Effector memory CD8-positive, alpha-beta T cell (primary cell): ENCODE measurements at regions not wholly inside any gene's neighbourhood (a gene's known extent, or its start where the extent isn't known, plus 50 kb on each side); places are given as distances from the start of the nearest gene placed in this dataset.

Experiments
- ATAC-seq: fragments of 150-1000 bp; cut with Tn5 transposase; replicated peaks from 2 replicates; pipeline ENCODE4 v1.10.0; 2021; ENCODE audit warnings: mild to moderate bottlenecking, moderate library complexity
- DNase-seq, 3 experiments: peaks; one replicate each; pipeline ENCODE4 v3.0.0; 2021
- H3K27ac Mint-ChIP-seq, 2 donors: one replicate each; pipeline ENCODE4 v1.8.0; 2022; ENCODE audit warnings: mild to moderate bottlenecking in 2 of 2, mixed read lengths in 2 of 2, moderate library complexity in 2 of 2
- H3K27me3 Mint-ChIP-seq, 2 donors: one replicate each; pipeline ENCODE4 v1.8.0; 2022; ENCODE audit warnings: mixed read lengths in 2 of 2
- H3K36me3 Mint-ChIP-seq: one replicate; pipeline ENCODE4 v1.8.0; 2022; ENCODE audit warnings: mild to moderate bottlenecking, moderate library complexity, mixed read lengths; ENCODE audit not compliant: insufficient read depth
- H3K4me1 Mint-ChIP-seq, 2 donors: one replicate each; pipeline ENCODE4 v1.8.0; 2022; ENCODE audit warnings: low read depth in 2 of 2, mixed read lengths in 2 of 2
- H3K4me3 Mint-ChIP-seq, 2 donors: one replicate each; pipeline ENCODE4 v1.8.0; 2022; ENCODE audit warnings: mild to moderate bottlenecking in 2 of 2, mixed read lengths in 2 of 2, moderate library complexity in 2 of 2
- H3K9me3 Mint-ChIP-seq, 2 donors: one replicate each; pipeline ENCODE4 v1.8.0; 2022; ENCODE audit warnings: mixed read lengths in 2 of 2

GRCh38 chr14:42710071-42710470 is 1103.4 kb downstream of the LRFN5 start:
- Mint-ChIP-seq H3K27ac (no peak overlapping the region), H3K36me3 (peaks cover 3% of the 10 kb centered on the region), H3K9me3 (peaks cover 0 to 4% of the 10 kb centered on the region in 2 donors), H3K27me3 (no peaks in the 10 kb centered on the region), H3K4me3 (no peak overlapping the region), H3K4me1 (no peaks in the 10 kb centered on the region)
- no peak for DNase-seq
- ATAC-seq: no peak

- ATAC-seq (no peak), DNase-seq (no peak)
- Mint-ChIP-seq H3K27me3 (no peaks in the 10 kb centered on the region), H3K4me1 (no peaks in the 10 kb centered on the region), H3K36me3 (peaks cover 3% of the 10 kb centered on the region), H3K9me3 (peaks cover 4 to 9% of the 10 kb centered on the region in 2 donors), H3K27ac (no peak overlapping the region), H3K4me3 (no peak overlapping the region)
These were observed 1096.8 kb downstream of the LRFN5 start for GRCh38 chr14:42703501-42703900.

GRCh38 chr14:42687421-42687820 is 1080.7 kb downstream of the LRFN5 start:
- no peak for DNase-seq
- H3K27ac Mint-ChIP-seq: no peak overlapping the region
- H3K27me3 Mint-ChIP-seq: no peaks in the 10 kb centered on the region
- H3K36me3 Mint-ChIP-seq: no peaks in the 10 kb centered on the region
- no peak for ATAC-seq
- no peak overlapping the region for H3K4me3 Mint-ChIP-seq
- no peaks in the 10 kb centered on the region for H3K4me1 Mint-ChIP-seq
- H3K9me3 Mint-ChIP-seq: peaks cover 15 to 16% of the 10 kb centered on the region in 2 donors

GRCh38 chr14:42683707-42684106 is 1077.0 kb downstream of the LRFN5 start:
- H3K4me3 Mint-ChIP-seq: no peak overlapping the region
- DNase-seq: no peak
- ATAC-seq: no peak
- no peaks in the 10 kb centered on the region for H3K4me1 Mint-ChIP-seq
- H3K9me3 Mint-ChIP-seq: peaks cover 6 to 8% of the 10 kb centered on the region in 2 donors
- H3K27me3 Mint-ChIP-seq: no peaks in the 10 kb centered on the region
- H3K27ac Mint-ChIP-seq: no peak overlapping the region
- no peaks in the 10 kb centered on the region for H3K36me3 Mint-ChIP-seq

- Mint-ChIP-seq H3K9me3 (peaks cover 9 to 21% of the 10 kb centered on the region in 2 donors), H3K27me3 (no peaks in the 10 kb centered on the region), H3K27ac (no peak overlapping the region), H3K4me3 (no peak overlapping the region), H3K36me3 (no peaks in the 10 kb centered on the region), H3K4me1 (no peaks in the 10 kb centered on the region)
- ATAC-seq (no peak), DNase-seq (no peak)
These were observed 1070.0 kb downstream of the LRFN5 start for GRCh38 chr14:42676636-42677035.

- Mint-ChIP-seq H3K27me3 (no peaks in the 10 kb centered on the region), H3K9me3 (peaks cover 11 to 21% of the 10 kb centered on the region in 2 donors), H3K27ac (no peak overlapping the region), H3K36me3 (no peaks in the 10 kb centered on the region), H3K4me3 (no peak overlapping the region), H3K4me1 (no peaks in the 10 kb centered on the region)
- ATAC-seq (no peak), DNase-seq (no peak)
These were observed 1067.3 kb downstream of the LRFN5 start for GRCh38 chr14:42673963-42674362.

- H3K27me3 Mint-ChIP-seq: no peaks in the 10 kb centered on the region
These were observed 1065.0 kb downstream of the LRFN5 start for GRCh38 chr14:42671636-42672035.

GRCh38 chr14:42665083-42665482 is 1058.4 kb downstream of the LRFN5 start:
- peaks cover 5 to 9% of the 10 kb centered on the region in 2 donors for H3K9me3 Mint-ChIP-seq
- no peak for ATAC-seq
- no peaks in the 10 kb centered on the region for H3K4me1 Mint-ChIP-seq
- no peak overlapping the region for H3K27ac Mint-ChIP-seq
- no peak overlapping the region for H3K4me3 Mint-ChIP-seq
- H3K36me3 Mint-ChIP-seq: no peaks in the 10 kb centered on the region
- DNase-seq: no peak
- no peaks in the 10 kb centered on the region for H3K27me3 Mint-ChIP-seq

More at GRCh38 chr14:42671636-42672035, 1065.0 kb downstream of the LRFN5 start:
- ATAC-seq: no peak
- Mint-ChIP-seq H3K27ac (no peak overlapping the region), H3K4me3 (no peak overlapping the region), H3K4me1 (no peaks in the 10 kb centered on the region), H3K36me3 (no peaks in the 10 kb centered on the region), H3K9me3 (peaks cover 11 to 20% of the 10 kb centered on the region in 2 donors)
- no peak for DNase-seq

- DNase-seq (no peak), ATAC-seq (no peak)
- H3K36me3 Mint-ChIP-seq: no peaks in the 10 kb centered on the region
- H3K27ac Mint-ChIP-seq: no peak overlapping the region
- H3K27me3 Mint-ChIP-seq: no peaks in the 10 kb centered on the region
- H3K9me3 Mint-ChIP-seq: peaks cover 7 to 9% of the 10 kb centered on the region in 2 donors
- H3K4me3 Mint-ChIP-seq: no peak overlapping the region
- no peaks in the 10 kb centered on the region for H3K4me1 Mint-ChIP-seq
These were observed 1057.5 kb downstream of the LRFN5 start for GRCh38 chr14:42664190-42664589.

- Mint-ChIP-seq H3K9me3 (peaks cover 6 to 12% of the 10 kb centered on the region in 2 donors), H3K27ac (no peak overlapping the region), H3K4me3 (no peak overlapping the region), H3K36me3 (no peaks in the 10 kb centered on the region), H3K4me1 (no peaks in the 10 kb centered on the region), H3K27me3 (no peaks in the 10 kb centered on the region)
- no peak for DNase-seq
- ATAC-seq: no peak
These were observed 1048.0 kb downstream of the LRFN5 start for GRCh38 chr14:42654707-42655106.

GRCh38 chr14:42642787-42643186 is 1036.1 kb downstream of the LRFN5 start:
- Mint-ChIP-seq H3K9me3 (peaks cover 0 to 14% of the 10 kb centered on the region in 2 donors), H3K4me1 (no peaks in the 10 kb centered on the region), H3K27ac (no peak overlapping the region), H3K36me3 (no peaks in the 10 kb centered on the region), H3K4me3 (no peak overlapping the region), H3K27me3 (no peaks in the 10 kb centered on the region)
- no peak for DNase-seq
- ATAC-seq: no peak

- peaks cover 10 to 13% of the 10 kb centered on the region in 2 donors for H3K9me3 Mint-ChIP-seq
- H3K36me3 Mint-ChIP-seq: no peaks in the 10 kb centered on the region
- H3K27me3 Mint-ChIP-seq: no peaks in the 10 kb centered on the region
- no peak overlapping the region for H3K4me3 Mint-ChIP-seq
- no peak overlapping the region for H3K27ac Mint-ChIP-seq
- H3K4me1 Mint-ChIP-seq: no peaks in the 10 kb centered on the region
- ATAC-seq: no peak
- no peak for DNase-seq
These were observed 1026.9 kb downstream of the LRFN5 start for GRCh38 chr14:42633504-42634095.

- Mint-ChIP-seq H3K27ac (no peak overlapping the region), H3K36me3 (no peaks in the 10 kb centered on the region), H3K27me3 (no peaks in the 10 kb centered on the region), H3K4me1 (no peaks in the 10 kb centered on the region), H3K9me3 (peaks cover 10 to 11% of the 10 kb centered on the region in 2 donors), H3K4me3 (no peak overlapping the region)
- ATAC-seq (no peak), DNase-seq (no peak)
These were observed 1022.9 kb downstream of the LRFN5 start for GRCh38 chr14:42629553-42629952.

- Mint-ChIP-seq H3K4me1 (no peaks in the 10 kb centered on the region), H3K27me3 (no peaks in the 10 kb centered on the region), H3K4me3 (no peak overlapping the region), H3K36me3 (no peaks in the 10 kb centered on the region), H3K27ac (no peak overlapping the region), H3K9me3 (peaks cover 7 to 10% of the 10 kb centered on the region in 2 donors)
- DNase-seq (no peak), ATAC-seq (no peak)
These were observed 1021.9 kb downstream of the LRFN5 start for GRCh38 chr14:42628602-42629001.
